ENCODE measurements at regions not wholly inside any gene's neighbourhood (a gene's known extent, or its start where the extent isn't known, plus 50 kb on each side); places are given as distances from the start of the nearest gene placed in this dataset.

GRCh38 chr15:31261266-31262142, 65.1 kb upstream of the KLF13 start:
- DNase-seq (ENCODE audit: insufficient read length, low spot score) (no peak), FAIRE-seq (no peak)

- FAIRE-seq (no peak), DNase-seq (ENCODE audit: insufficient read length, low spot score) (no peak)
These were observed 64.5 kb upstream of the KLF13 start for GRCh38 chr15:31262143-31262530.

- no peak for FAIRE-seq
These were observed 63.5 kb upstream of the KLF13 start for GRCh38 chr15:31262901-31263671.

GRCh38 chr15:31263751-31264558, 62.7 kb upstream of the KLF13 start:
- FAIRE-seq = no peak
- no peak for DNase-seq (ENCODE audit: insufficient read length, low spot score)

More at GRCh38 chr15:31262901-31263671, 63.5 kb upstream of the KLF13 start:
- no peak for DNase-seq (ENCODE audit: insufficient read length, low spot score)

GRCh38 chr15:31264559-31265089, 62.0 kb upstream of the KLF13 start:
- no peak for DNase-seq (ENCODE audit: insufficient read length, low spot score)
- FAIRE-seq = no peak

GRCh38 chr15:31265090-31265870, 61.4 kb upstream of the KLF13 start:
- no peak for FAIRE-seq
- no peak for DNase-seq (ENCODE audit: insufficient read length, low spot score)

- no peak for FAIRE-seq
- DNase-seq (ENCODE audit: insufficient read length, low spot score) = no peak
These were observed 60.5 kb upstream of the KLF13 start for GRCh38 chr15:31265871-31266711.

- FAIRE-seq = no peak
These were observed 59.9 kb upstream of the KLF13 start for GRCh38 chr15:31266712-31267111.

GRCh38 chr15:31267161-31268107, 59.2 kb upstream of the KLF13 start:
- no peak for DNase-seq (ENCODE audit: insufficient read length, low spot score)
- FAIRE-seq = no peak

More at GRCh38 chr15:31266712-31267111, 59.9 kb upstream of the KLF13 start:
- DNase-seq (ENCODE audit: insufficient read length, low spot score) = no peak

- DNase-seq (ENCODE audit: insufficient read length, low spot score) = no peak
- no peak for FAIRE-seq
These were observed 58.5 kb upstream of the KLF13 start for GRCh38 chr15:31268108-31268501.

- no peak for FAIRE-seq
- no peak for DNase-seq (ENCODE audit: insufficient read length, low spot score)
These were observed 57.5 kb upstream of the KLF13 start for GRCh38 chr15:31268911-31269784.

GRCh38 chr15:31269816-31270575, 56.6 kb upstream of the KLF13 start:
- no peak for FAIRE-seq
- no peak for DNase-seq (ENCODE audit: insufficient read length, low spot score)

GRCh38 chr15:31270767-31271166, 55.9 kb upstream of the KLF13 start:
- FAIRE-seq (no peak), DNase-seq (ENCODE audit: insufficient read length, low spot score) (no peak)

GRCh38 chr15:31271224-31271635, 55.4 kb upstream of the KLF13 start:
- FAIRE-seq (no peak), DNase-seq (ENCODE audit: insufficient read length, low spot score) (no peak)

GRCh38 chr15:31271711-31272557, 54.7 kb upstream of the KLF13 start:
- FAIRE-seq (no peak), DNase-seq (ENCODE audit: insufficient read length, low spot score) (no peak)

Measured in HTR-8/SVneo (cell line).